ENCODE measurements at regions not wholly inside any gene's neighbourhood (a gene's known extent, or its start where the extent isn't known, plus 50 kb on each side); places are given as distances from the start of the nearest gene placed in this dataset.
"Not testable (repeated sequence)": the region's sequence is repeated elsewhere in the genome, so short reads cannot be mapped to it uniquely, and the experiment has no call there.

- TF ChIP-seq CTCF (conservative IDR thresholded peaks at IDR 0.05; ENCODE audit: control insufficient read depth, insufficient read depth, low read depth, low read length) = no peak
- DNase-seq (ENCODE audit: low read depth) = no peak
- H3K4me3 ChIP-seq (ENCODE audit: control insufficient read depth, low read depth, low read length) = no peak overlapping the region
Measured at GRCh38 chr6:10343320-10343719, 71.6 kb downstream of the TFAP2A start.

- H3K4me3 ChIP-seq (ENCODE audit: control insufficient read depth, low read depth, low read length) = no peak overlapping the region
- DNase-seq (ENCODE audit: low read depth) = no peak
- no peak for TF ChIP-seq CTCF (conservative IDR thresholded peaks at IDR 0.05; ENCODE audit: control insufficient read depth, insufficient read depth, low read depth, low read length)
Measured at GRCh38 chr6:10341605-10342004, 73.3 kb downstream of the TFAP2A start.

- TF ChIP-seq CTCF (conservative IDR thresholded peaks at IDR 0.05; ENCODE audit: control insufficient read depth, insufficient read depth, low read depth, low read length) = no peak
- no peak for DNase-seq (ENCODE audit: low read depth)
- no peak overlapping the region for H3K4me3 ChIP-seq (ENCODE audit: control insufficient read depth, low read depth, low read length)
Measured at GRCh38 chr6:10338151-10338550, 76.7 kb downstream of the TFAP2A start.

- not testable (repeated sequence) for H3K4me3 ChIP-seq (ENCODE audit: control insufficient read depth, low read depth, low read length); DNase-seq (ENCODE audit: low read depth)
Measured at GRCh38 chr6:10337376-10337775, 77.5 kb downstream of the TFAP2A start.

GRCh38 chr6:10332111-10332510 lies 82.8 kb downstream of the TFAP2A start:
- DNase-seq (ENCODE audit: low read depth) = no peak
- no peak for TF ChIP-seq CTCF (conservative IDR thresholded peaks at IDR 0.05; ENCODE audit: control insufficient read depth, insufficient read depth, low read depth, low read length)
- H3K4me3 ChIP-seq (ENCODE audit: control insufficient read depth, low read depth, low read length) = no peak overlapping the region

- TF ChIP-seq CTCF (conservative IDR thresholded peaks at IDR 0.05; ENCODE audit: control insufficient read depth, insufficient read depth, low read depth, low read length) = no peak
- no peak overlapping the region for H3K4me3 ChIP-seq (ENCODE audit: control insufficient read depth, low read depth, low read length)
- no peak for DNase-seq (ENCODE audit: low read depth)
Measured at GRCh38 chr6:10331334-10331968, 83.4 kb downstream of the TFAP2A start.

- DNase-seq (ENCODE audit: low read depth) = no peak
- H3K4me3 ChIP-seq (ENCODE audit: control insufficient read depth, low read depth, low read length) = no peak overlapping the region
- no peak for TF ChIP-seq CTCF (conservative IDR thresholded peaks at IDR 0.05; ENCODE audit: control insufficient read depth, insufficient read depth, low read depth, low read length)
Measured at GRCh38 chr6:10330515-10330914, 84.4 kb downstream of the TFAP2A start.
